ENCODE measurements at regions not wholly inside any gene's neighbourhood (a gene's known extent, or its start where the extent isn't known, plus 50 kb on each side); places are given as distances from the start of the nearest gene placed in this dataset.

DNA sequence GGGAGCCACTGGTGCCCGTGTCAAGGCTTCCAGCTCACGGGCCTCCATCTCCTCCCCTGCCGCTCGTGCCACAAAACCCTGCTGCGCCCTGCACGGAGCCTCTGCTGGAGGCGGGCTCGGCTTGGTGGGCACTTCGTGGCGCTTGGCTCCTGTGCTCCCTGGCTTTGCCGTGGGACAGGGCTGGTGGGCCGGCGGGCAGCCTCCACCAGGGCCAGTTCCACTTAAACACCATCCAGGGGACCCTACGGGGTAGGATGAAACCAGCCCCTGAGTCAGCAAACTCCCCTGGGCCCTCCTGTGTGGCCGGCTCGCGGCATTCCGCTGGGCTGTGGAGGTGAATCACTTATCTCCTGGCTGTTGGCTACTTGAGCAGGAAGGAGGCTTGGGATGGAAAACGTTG, 1304.6 kb downstream of the BRD1 start:
- Mint-ChIP-seq H3K27me3 (peaks cover 0 to 2% of the 10 kb centered on the region in 2 donors), H3K9me3 (no peaks in the 10 kb centered on the region), H3K4me1 (no peaks in the 10 kb centered on the region), H3K27ac (no peak overlapping the region), H3K4me3 (no peak overlapping the region), H3K36me3 (no peaks in the 10 kb centered on the region)
- Histone ChIP-seq H3K9me3 (ENCODE audit: low read length) (no peaks in the 10 kb centered on the region), H3K27me3 (ENCODE audit: insufficient read depth, low read length, poor library complexity, severe bottlenecking) (no peaks in the 10 kb centered on the region), H3K27ac (ENCODE audit: low read depth, low read length) (no peak overlapping the region), H3K4me1 (ENCODE audit: insufficient read depth, low read length) (no peaks in the 10 kb centered on the region), H3K36me3 (ENCODE audit: insufficient read depth, low read length) (no peaks in the 10 kb centered on the region), H3K4me3 (ENCODE audit: low read length) (no peak overlapping the region)
- ChIA-PET POLR2A (no interaction called here), CTCF (no interaction called here)
- no peak for DNase-seq

DNA sequence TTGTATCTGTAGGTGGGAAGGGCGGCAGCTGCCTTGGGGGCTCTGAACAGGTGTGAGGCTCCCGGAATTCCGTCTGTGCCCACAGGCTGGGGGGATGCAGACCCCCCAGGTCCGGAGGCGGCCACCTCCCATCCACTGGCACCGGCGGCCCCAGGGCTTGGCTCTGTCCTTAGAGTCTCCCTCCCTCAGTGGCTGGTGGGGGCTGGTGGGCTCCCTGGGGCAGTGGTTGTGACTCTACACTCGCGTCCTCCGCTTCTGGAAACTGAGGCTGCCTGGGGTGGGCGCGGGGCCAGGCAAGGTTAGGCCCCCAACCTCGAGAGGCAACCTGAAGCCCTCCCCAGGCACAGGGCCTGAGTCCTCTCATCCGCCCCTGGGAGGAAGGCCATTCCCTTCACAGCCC, 1305.4 kb downstream of the BRD1 start:
- Histone ChIP-seq H3K27me3 (ENCODE audit: insufficient read depth, low read length, poor library complexity, severe bottlenecking) (no peaks in the 10 kb centered on the region), H3K4me3 (ENCODE audit: low read length) (no peak overlapping the region), H3K27ac (ENCODE audit: low read depth, low read length) (no peak overlapping the region), H3K9me3 (ENCODE audit: low read length) (no peaks in the 10 kb centered on the region), H3K36me3 (ENCODE audit: insufficient read depth, low read length) (no peaks in the 10 kb centered on the region), H3K4me1 (ENCODE audit: insufficient read depth, low read length) (no peaks in the 10 kb centered on the region)
- no peak for DNase-seq
- Mint-ChIP-seq H3K27ac (no peak overlapping the region), H3K4me3 (no peak overlapping the region), H3K9me3 (no peaks in the 10 kb centered on the region), H3K36me3 (no peaks in the 10 kb centered on the region), H3K4me1 (no peaks in the 10 kb centered on the region), H3K27me3 (peaks cover 0 to 2% of the 10 kb centered on the region in 2 donors)
- CTCF ChIA-PET: no interaction called here
- POLR2A ChIA-PET: no interaction called here

DNA sequence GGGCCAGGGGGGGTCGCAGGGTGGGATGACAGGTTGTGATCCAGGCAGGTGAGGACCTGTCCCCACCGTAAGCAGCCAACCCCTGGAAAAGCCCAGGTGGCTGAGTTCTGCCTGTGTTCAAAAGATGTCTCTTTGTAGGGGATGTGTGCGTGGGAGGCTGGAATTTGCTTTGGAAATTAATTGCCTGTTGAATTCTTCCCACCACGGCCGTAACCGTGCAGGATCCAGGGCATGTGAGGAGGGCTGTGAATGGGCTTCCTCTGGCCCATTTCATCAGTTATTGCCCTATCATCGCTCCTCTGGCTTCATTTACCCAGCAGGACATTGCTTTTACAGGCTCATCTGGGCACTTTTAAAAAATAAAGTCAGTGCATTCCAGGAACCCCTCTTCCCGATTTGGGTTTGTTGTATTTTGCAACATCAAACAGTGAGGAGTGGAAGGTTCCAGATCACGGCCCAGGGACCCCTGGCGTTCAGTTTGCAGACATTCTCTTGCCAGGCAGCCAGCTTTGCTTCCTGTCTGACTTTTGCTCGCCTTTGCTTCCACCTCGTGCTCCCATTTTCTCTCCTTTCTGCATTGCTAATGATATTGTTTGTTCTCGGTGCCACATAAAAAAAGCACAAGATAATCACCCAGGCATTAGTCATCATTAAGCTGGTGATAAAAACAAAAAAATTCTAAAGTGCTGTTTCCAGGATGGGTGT, 1306.6 kb downstream of the BRD1 start:
- DNase-seq: no peak
- Mint-ChIP-seq H3K4me3 (no peak overlapping the region), H3K36me3 (no peaks in the 10 kb centered on the region), H3K27ac (no peak overlapping the region), H3K27me3 (peaks cover 0 to 2% of the 10 kb centered on the region in 2 donors), H3K9me3 (no peaks in the 10 kb centered on the region), H3K4me1 (no peaks in the 10 kb centered on the region)
- CTCF ChIA-PET: no interaction called here
- no peaks in the 10 kb centered on the region for H3K27me3 ChIP-seq (ENCODE audit: insufficient read depth, low read length, poor library complexity, severe bottlenecking)
- no peaks in the 10 kb centered on the region for H3K36me3 ChIP-seq (ENCODE audit: insufficient read depth, low read length)
- no peak overlapping the region for H3K27ac ChIP-seq (ENCODE audit: low read depth, low read length)
- POLR2A ChIA-PET: no interaction called here
- H3K9me3 ChIP-seq (ENCODE audit: low read length): no peaks in the 10 kb centered on the region
- no peak overlapping the region for H3K4me3 ChIP-seq (ENCODE audit: low read length)
- H3K4me1 ChIP-seq (ENCODE audit: insufficient read depth, low read length): no peaks in the 10 kb centered on the region

DNA sequence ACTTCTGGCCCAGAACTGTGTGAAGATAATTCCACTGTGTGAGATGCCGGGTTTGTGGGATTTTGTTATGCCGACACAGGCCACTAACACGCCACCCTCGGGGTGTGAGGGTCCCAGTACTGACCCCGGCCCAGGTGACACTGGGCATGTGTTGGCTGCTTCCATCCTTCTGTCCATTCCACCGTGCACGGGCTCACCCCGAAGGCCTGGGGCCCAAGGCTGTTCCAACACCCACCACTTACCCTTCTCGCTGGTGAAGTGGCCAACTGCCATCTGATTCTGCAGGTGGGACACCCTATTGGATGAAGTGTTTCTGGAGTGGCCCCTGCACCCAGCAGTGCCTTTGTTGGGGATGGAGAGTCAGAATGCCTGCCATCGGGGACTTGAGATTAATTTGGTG, 1307.5 kb downstream of the BRD1 start:
- no peak overlapping the region for H3K4me3 ChIP-seq (ENCODE audit: low read length)
- no peaks in the 10 kb centered on the region for H3K9me3 ChIP-seq (ENCODE audit: low read length)
- Mint-ChIP-seq H3K27ac (no peak overlapping the region), H3K4me3 (no peak overlapping the region), H3K27me3 (peaks cover 0 to 2% of the 10 kb centered on the region in 2 donors), H3K4me1 (no peaks in the 10 kb centered on the region), H3K36me3 (no peaks in the 10 kb centered on the region), H3K9me3 (no peaks in the 10 kb centered on the region)
- H3K27ac ChIP-seq (ENCODE audit: low read depth, low read length): no peak overlapping the region
- no peaks in the 10 kb centered on the region for H3K27me3 ChIP-seq (ENCODE audit: insufficient read depth, low read length, poor library complexity, severe bottlenecking)
- no peaks in the 10 kb centered on the region for H3K4me1 ChIP-seq (ENCODE audit: insufficient read depth, low read length)
- POLR2A ChIA-PET: no interaction called here
- CTCF ChIA-PET: no interaction called here
- no peak for DNase-seq
- no peaks in the 10 kb centered on the region for H3K36me3 ChIP-seq (ENCODE audit: insufficient read depth, low read length)

DNA sequence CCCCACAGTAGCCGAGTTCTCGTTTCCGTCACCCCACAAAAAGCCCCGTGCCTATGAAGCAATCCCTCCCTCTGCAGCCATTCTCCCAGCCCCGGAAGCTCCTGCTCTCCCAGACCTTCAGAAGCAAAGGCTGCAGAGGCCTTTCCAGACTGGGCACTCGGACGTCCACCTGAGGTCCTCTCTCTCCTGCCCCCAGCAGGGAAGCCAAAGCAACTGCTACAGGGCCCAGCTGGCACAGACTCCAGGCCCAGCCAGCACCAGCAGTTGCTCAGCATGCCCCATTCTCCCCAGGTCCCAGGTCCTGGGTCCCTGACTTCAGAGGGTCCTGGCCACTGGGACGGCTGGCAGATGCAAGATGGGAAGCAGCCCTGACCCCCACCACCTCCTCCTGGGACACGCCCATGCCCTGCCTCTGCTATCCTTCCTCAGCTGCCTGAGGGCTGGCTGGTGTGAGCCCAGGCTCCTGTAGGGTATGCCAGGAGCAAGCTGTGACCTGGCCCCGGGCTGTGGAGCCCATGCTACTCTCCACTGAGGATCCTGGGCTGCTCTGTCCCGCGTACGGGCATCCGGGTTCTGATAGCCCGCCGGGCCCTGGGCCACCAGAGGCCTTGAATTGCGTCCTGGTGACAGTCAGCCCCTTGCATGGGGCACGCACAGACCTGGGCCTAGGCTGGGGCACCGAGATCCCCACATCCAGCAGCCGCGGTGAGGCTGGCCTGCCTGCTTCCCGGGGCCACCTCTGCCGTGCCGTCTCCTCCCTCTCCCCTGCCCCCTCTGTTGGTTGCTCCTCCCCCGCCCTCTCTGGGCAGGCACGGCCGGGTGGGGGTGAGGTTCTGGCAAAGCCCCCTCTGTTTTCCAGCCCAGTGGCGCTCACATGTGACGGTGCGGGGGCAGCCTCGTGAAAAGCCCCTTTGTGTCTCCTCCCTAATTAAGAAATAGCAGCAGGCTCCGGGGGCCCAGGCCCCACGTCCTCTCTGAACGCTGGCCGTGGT, 1310.3 kb downstream of the BRD1 start:
- POLR2A ChIA-PET: no interaction called here
- Mint-ChIP-seq H3K9me3 (no peaks in the 10 kb centered on the region), H3K27ac (no peak overlapping the region)

DNA sequence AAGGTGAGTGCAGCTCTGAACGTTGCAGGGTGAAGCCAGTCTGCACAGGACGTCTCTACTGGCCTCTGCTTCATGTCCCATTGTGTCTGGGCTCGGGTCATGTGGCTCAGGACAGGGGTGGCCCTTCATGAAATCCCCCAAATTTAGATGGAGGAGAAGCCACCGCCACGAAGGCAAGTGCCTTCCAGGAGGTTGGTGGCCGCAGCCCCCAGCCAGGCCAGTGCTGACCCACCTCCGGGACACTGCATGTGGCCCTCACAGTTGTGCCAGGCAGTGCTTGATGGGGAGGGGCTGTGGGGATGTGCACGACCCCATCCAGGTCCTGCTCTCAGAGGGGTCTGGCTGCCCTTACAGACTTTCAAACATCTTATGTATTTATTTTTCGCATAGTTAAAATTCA, 1311.1 kb downstream of the BRD1 start:
- no peaks in the 10 kb centered on the region for H3K9me3 Mint-ChIP-seq
- no peak for DNase-seq
- H3K4me3 Mint-ChIP-seq: no peak overlapping the region
- H3K4me3 ChIP-seq (ENCODE audit: low read length): no peak overlapping the region
- POLR2A ChIA-PET: no interaction called here
- H3K27me3 ChIP-seq (ENCODE audit: insufficient read depth, low read length, poor library complexity, severe bottlenecking): no peaks in the 10 kb centered on the region
- no peaks in the 10 kb centered on the region for H3K36me3 Mint-ChIP-seq
- H3K4me1 Mint-ChIP-seq: no peaks in the 10 kb centered on the region
- H3K27ac ChIP-seq (ENCODE audit: low read depth, low read length): no peak overlapping the region
- CTCF ChIA-PET: no interaction called here
- H3K4me1 ChIP-seq (ENCODE audit: insufficient read depth, low read length): no peaks in the 10 kb centered on the region
- no peak overlapping the region for H3K27ac Mint-ChIP-seq
- H3K9me3 ChIP-seq (ENCODE audit: low read length): no peaks in the 10 kb centered on the region
- H3K36me3 ChIP-seq (ENCODE audit: insufficient read depth, low read length): no peaks in the 10 kb centered on the region
- peaks cover 0 to 2% of the 10 kb centered on the region in 2 donors for H3K27me3 Mint-ChIP-seq

More for the DNA sequence above, 1310.3 kb downstream of the BRD1 start:
- DNase-seq: no peak
- no peaks in the 10 kb centered on the region for H3K4me1 ChIP-seq (ENCODE audit: insufficient read depth, low read length)
- no peaks in the 10 kb centered on the region for H3K9me3 ChIP-seq (ENCODE audit: low read length)
- H3K27me3 Mint-ChIP-seq: peaks cover 0 to 2% of the 10 kb centered on the region in 2 donors
- no peak overlapping the region for H3K4me3 Mint-ChIP-seq
- H3K36me3 Mint-ChIP-seq: no peaks in the 10 kb centered on the region
- no peak overlapping the region for H3K4me3 ChIP-seq (ENCODE audit: low read length)
- H3K36me3 ChIP-seq (ENCODE audit: insufficient read depth, low read length): no peaks in the 10 kb centered on the region
- H3K27ac ChIP-seq (ENCODE audit: low read depth, low read length): no peak overlapping the region
- CTCF ChIA-PET: no interaction called here
- no peaks in the 10 kb centered on the region for H3K27me3 ChIP-seq (ENCODE audit: insufficient read depth, low read length, poor library complexity, severe bottlenecking)
- no peaks in the 10 kb centered on the region for H3K4me1 Mint-ChIP-seq

DNA sequence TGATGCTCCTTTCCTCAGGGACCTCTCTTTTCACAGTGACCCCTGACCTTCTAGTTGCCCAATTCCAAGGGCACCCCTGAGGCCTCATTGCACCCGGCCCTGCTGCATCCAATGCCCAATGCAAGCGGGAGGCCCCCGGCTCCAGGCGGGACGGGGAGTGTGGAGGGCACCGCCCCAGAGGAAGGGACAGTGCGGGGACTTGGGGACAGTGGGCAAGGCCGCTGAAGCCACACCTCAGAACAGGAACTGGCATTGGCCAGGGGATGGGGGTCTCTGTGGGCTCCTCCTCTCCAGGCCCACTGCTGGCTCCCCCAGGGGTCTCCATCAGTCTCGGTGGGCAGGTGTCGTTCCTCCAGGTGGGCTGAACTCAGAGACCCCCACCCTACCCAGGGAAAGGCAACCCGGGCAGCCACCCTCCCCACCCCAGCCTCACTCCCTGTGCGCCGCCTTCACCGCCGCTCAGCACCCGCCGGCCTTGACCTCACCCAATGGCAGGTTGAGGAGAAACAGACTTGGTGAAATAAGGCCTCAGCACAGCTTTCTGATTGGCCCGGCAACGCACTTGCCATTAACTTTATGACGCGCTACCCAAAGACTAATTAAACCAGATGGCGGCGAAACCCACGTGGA, 1312.0 kb downstream of the BRD1 start:
- H3K36me3 ChIP-seq (ENCODE audit: insufficient read depth, low read length): no peaks in the 10 kb centered on the region
- no peak for DNase-seq
- H3K4me1 ChIP-seq (ENCODE audit: insufficient read depth, low read length): no peaks in the 10 kb centered on the region
- no peak overlapping the region for H3K27ac ChIP-seq (ENCODE audit: low read depth, low read length)
- no peaks in the 10 kb centered on the region for H3K27me3 ChIP-seq (ENCODE audit: insufficient read depth, low read length, poor library complexity, severe bottlenecking)
- Mint-ChIP-seq H3K36me3 (no peaks in the 10 kb centered on the region), H3K27ac (no peak overlapping the region), H3K4me1 (no peaks in the 10 kb centered on the region), H3K4me3 (no peak overlapping the region), H3K27me3 (no peaks in the 10 kb centered on the region), H3K9me3 (no peaks in the 10 kb centered on the region)
- ChIA-PET POLR2A (no interaction called here), CTCF (no interaction called here)
- H3K4me3 ChIP-seq (ENCODE audit: low read length): no peak overlapping the region
- H3K9me3 ChIP-seq (ENCODE audit: low read length): no peaks in the 10 kb centered on the region

DNA sequence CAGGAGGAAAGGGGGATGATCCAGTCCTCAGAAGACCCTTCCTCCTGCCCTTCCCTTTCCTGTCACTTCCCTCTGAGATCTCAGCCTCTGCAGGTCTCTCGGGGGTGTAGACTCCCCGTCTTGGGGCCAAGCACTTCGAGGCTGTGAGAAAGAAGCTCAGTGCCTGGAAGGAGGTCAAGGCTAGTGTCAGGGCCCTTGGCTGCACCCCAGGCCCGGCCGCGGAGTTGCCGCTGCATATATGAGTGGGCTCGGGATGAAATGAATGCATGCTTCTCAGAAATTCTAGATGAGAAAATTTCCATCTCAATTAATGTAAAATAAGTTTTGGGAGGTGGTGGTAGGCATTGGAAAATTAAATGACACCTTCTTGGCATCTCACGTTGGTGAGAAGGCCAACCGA, 1313.7 kb downstream of the BRD1 start:
- H3K4me1 ChIP-seq (ENCODE audit: insufficient read depth, low read length): no peaks in the 10 kb centered on the region
- no peak overlapping the region for H3K4me3 ChIP-seq (ENCODE audit: low read length)
- Mint-ChIP-seq H3K27me3 (peaks cover 0 to 2% of the 10 kb centered on the region in 2 donors), H3K36me3 (no peaks in the 10 kb centered on the region), H3K27ac (no peak overlapping the region), H3K9me3 (no peaks in the 10 kb centered on the region), H3K4me1 (no peaks in the 10 kb centered on the region), H3K4me3 (no peak overlapping the region)
- CTCF ChIA-PET: no interaction called here
- H3K27me3 ChIP-seq (ENCODE audit: insufficient read depth, low read length, poor library complexity, severe bottlenecking): no peaks in the 10 kb centered on the region
- H3K27ac ChIP-seq (ENCODE audit: low read depth, low read length): no peak overlapping the region
- H3K36me3 ChIP-seq (ENCODE audit: insufficient read depth, low read length): no peaks in the 10 kb centered on the region
- no peaks in the 10 kb centered on the region for H3K9me3 ChIP-seq (ENCODE audit: low read length)
- no peak for DNase-seq
- POLR2A ChIA-PET: no interaction called here

Data from CD8-positive, alpha-beta memory T cell (primary cell).